Effector memory CD8-positive, alpha-beta T cell (primary cell): ENCODE measurements at regions not wholly inside any gene's neighbourhood (a gene's known extent, or its start where the extent isn't known, plus 50 kb on each side); places are given as distances from the start of the nearest gene placed in this dataset.

Source experiments
- ATAC-seq: fragments of 150-1000 bp; cut with Tn5 transposase; replicated peaks from 2 replicates; pipeline ENCODE4 v1.10.0; 2021; ENCODE audit warnings: mild to moderate bottlenecking, moderate library complexity
- DNase-seq, 3 experiments: peaks; one replicate each; pipeline ENCODE4 v3.0.0; 2021
- H3K27ac Mint-ChIP-seq, 2 donors: one replicate each; pipeline ENCODE4 v1.8.0; 2022; ENCODE audit warnings: mild to moderate bottlenecking in 2 of 2, mixed read lengths in 2 of 2, moderate library complexity in 2 of 2
- H3K27me3 Mint-ChIP-seq, 2 donors: one replicate each; pipeline ENCODE4 v1.8.0; 2022; ENCODE audit warnings: mixed read lengths in 2 of 2
- H3K36me3 Mint-ChIP-seq: one replicate; pipeline ENCODE4 v1.8.0; 2022; ENCODE audit warnings: mild to moderate bottlenecking, moderate library complexity, mixed read lengths; ENCODE audit not compliant: insufficient read depth
- H3K4me1 Mint-ChIP-seq, 2 donors: one replicate each; pipeline ENCODE4 v1.8.0; 2022; ENCODE audit warnings: low read depth in 2 of 2, mixed read lengths in 2 of 2
- H3K4me3 Mint-ChIP-seq, 2 donors: one replicate each; pipeline ENCODE4 v1.8.0; 2022; ENCODE audit warnings: mild to moderate bottlenecking in 2 of 2, mixed read lengths in 2 of 2, moderate library complexity in 2 of 2
- H3K9me3 Mint-ChIP-seq, 2 donors: one replicate each; pipeline ENCODE4 v1.8.0; 2022; ENCODE audit warnings: mixed read lengths in 2 of 2

GRCh38 chr6:126253431-126253830 lies 86.5 kb upstream of the CENPW start:
- no peaks in the 10 kb centered on the region for H3K36me3 Mint-ChIP-seq
- DNase-seq, result no peak
- no peak overlapping the region for H3K27ac Mint-ChIP-seq
- H3K4me3 Mint-ChIP-seq, result no peak overlapping the region
- H3K27me3 Mint-ChIP-seq, result no peaks in the 10 kb centered on the region
- no peak for ATAC-seq
- H3K9me3 Mint-ChIP-seq, result peaks cover 2 to 13% of the 10 kb centered on the region in 2 donors
- H3K4me1 Mint-ChIP-seq, result no peaks in the 10 kb centered on the region

GRCh38 chr6:126258150-126258549 lies 81.8 kb upstream of the CENPW start:
- no peaks in the 10 kb centered on the region for H3K36me3 Mint-ChIP-seq
- peaks cover 5 to 28% of the 10 kb centered on the region in 2 donors for H3K9me3 Mint-ChIP-seq
- H3K4me1 Mint-ChIP-seq, result no peaks in the 10 kb centered on the region
- no peak overlapping the region for H3K27ac Mint-ChIP-seq
- no peak overlapping the region for H3K4me3 Mint-ChIP-seq
- ATAC-seq, result no peak
- no peak for DNase-seq
- no peaks in the 10 kb centered on the region for H3K27me3 Mint-ChIP-seq

- H3K27ac Mint-ChIP-seq, result no peak overlapping the region
- H3K9me3 Mint-ChIP-seq, result peaks cover 5 to 22% of the 10 kb centered on the region in 2 donors
- H3K4me1 Mint-ChIP-seq, result no peaks in the 10 kb centered on the region
- H3K4me3 Mint-ChIP-seq, result no peak overlapping the region
- DNase-seq (no peak), ATAC-seq (no peak)
- H3K36me3 Mint-ChIP-seq, result no peaks in the 10 kb centered on the region
- no peaks in the 10 kb centered on the region for H3K27me3 Mint-ChIP-seq
Measured at GRCh38 chr6:126261792-126262421, 78.0 kb upstream of the CENPW start.

- H3K27me3 Mint-ChIP-seq, result no peaks in the 10 kb centered on the region
Measured at GRCh38 chr6:126264265-126264664, 75.7 kb upstream of the CENPW start.

GRCh38 chr6:126266664-126267063 lies 73.3 kb upstream of the CENPW start:
- Mint-ChIP-seq H3K4me3 (no peak overlapping the region), H3K36me3 (no peaks in the 10 kb centered on the region), H3K27ac (no peak overlapping the region), H3K4me1 (no peaks in the 10 kb centered on the region), H3K9me3 (peaks cover under 1 to 4% of the 10 kb centered on the region in 2 donors), H3K27me3 (no peaks in the 10 kb centered on the region)
- DNase-seq, result no peak
- ATAC-seq, result no peak

More at GRCh38 chr6:126264265-126264664, 75.7 kb upstream of the CENPW start:
- DNase-seq (no peak), ATAC-seq (no peak)
- Mint-ChIP-seq H3K4me1 (no peaks in the 10 kb centered on the region), H3K27ac (no peak overlapping the region), H3K36me3 (no peaks in the 10 kb centered on the region), H3K4me3 (no peak overlapping the region), H3K9me3 (peaks cover 3 to 15% of the 10 kb centered on the region in 2 donors)

GRCh38 chr6:126267626-126268025 lies 72.3 kb upstream of the CENPW start:
- H3K4me1 Mint-ChIP-seq, result no peaks in the 10 kb centered on the region
- no peaks in the 10 kb centered on the region for H3K36me3 Mint-ChIP-seq
- no peaks in the 10 kb centered on the region for H3K9me3 Mint-ChIP-seq
- no peaks in the 10 kb centered on the region for H3K27me3 Mint-ChIP-seq
- no peak overlapping the region for H3K4me3 Mint-ChIP-seq
- DNase-seq, result no peak
- ATAC-seq, result no peak
- H3K27ac Mint-ChIP-seq, result no peak overlapping the region

GRCh38 chr6:126268092-126268491 lies 71.8 kb upstream of the CENPW start:
- Mint-ChIP-seq H3K4me3 (no peak overlapping the region), H3K9me3 (no peaks in the 10 kb centered on the region), H3K27ac (no peak overlapping the region), H3K36me3 (no peaks in the 10 kb centered on the region), H3K4me1 (no peaks in the 10 kb centered on the region), H3K27me3 (no peaks in the 10 kb centered on the region)
- ATAC-seq (no peak), DNase-seq (no peak)

GRCh38 chr6:126280287-126280686 lies 59.6 kb upstream of the CENPW start:
- ATAC-seq, result no peak
- Mint-ChIP-seq H3K4me1 (no peaks in the 10 kb centered on the region), H3K36me3 (no peaks in the 10 kb centered on the region), H3K4me3 (no peak overlapping the region), H3K27me3 (no peaks in the 10 kb centered on the region), H3K27ac (no peak overlapping the region), H3K9me3 (peaks cover 0 to 4% of the 10 kb centered on the region in 2 donors)
- DNase-seq, result no peak

- no peak for ATAC-seq
Measured at GRCh38 chr6:126285871-126286365, 54.0 kb upstream of the CENPW start.

More at GRCh38 chr6:126285871-126286365, 54.0 kb upstream of the CENPW start:
- Mint-ChIP-seq H3K27ac (no peak overlapping the region), H3K36me3 (no peaks in the 10 kb centered on the region), H3K4me1 (no peaks in the 10 kb centered on the region), H3K9me3 (peaks cover 0 to 5% of the 10 kb centered on the region in 2 donors), H3K4me3 (no peak overlapping the region), H3K27me3 (no peaks in the 10 kb centered on the region)
- DNase-seq, result no peak
